NCI-H2196 treated with DMSO at 0.1 percent for 48 hours (cell line): ENCODE measurements at regions not wholly inside any gene's neighbourhood (a gene's known extent, or its start where the extent isn't known, plus 50 kb on each side); places are given as distances from the start of the nearest gene placed in this dataset.

Experiments used
- DNase-seq: peaks from one replicate; lab custom pipeline; 2025; ENCODE audit not compliant: unreplicated experiment; lab: John Stamatoyannopoulos, UW

DNA sequence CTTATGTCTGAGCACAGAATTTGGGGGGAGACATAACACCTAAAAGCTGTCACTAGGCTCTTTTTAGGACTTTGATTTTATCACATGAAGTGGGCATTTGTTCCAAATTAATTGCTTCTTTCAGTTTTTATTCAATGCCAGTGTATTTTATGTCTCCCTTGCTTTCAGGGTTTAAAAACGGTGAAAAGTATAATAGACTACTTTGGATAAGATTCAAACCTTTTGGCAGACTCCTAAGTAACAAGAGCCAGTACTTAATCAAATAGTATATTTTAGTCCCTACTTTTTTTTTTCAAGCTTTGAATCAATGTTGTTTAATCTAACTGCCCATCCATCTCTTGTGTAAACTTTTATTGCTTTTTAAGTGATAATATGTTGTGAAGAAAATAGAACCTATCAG, 847.2 kb upstream of the DPPA4 start:
- no peak for DNase-seq

- no peak for DNase-seq
Observed at GRCh38 chr3:110193074-110193473, 855.7 kb upstream of the DPPA4 start.

DNA sequence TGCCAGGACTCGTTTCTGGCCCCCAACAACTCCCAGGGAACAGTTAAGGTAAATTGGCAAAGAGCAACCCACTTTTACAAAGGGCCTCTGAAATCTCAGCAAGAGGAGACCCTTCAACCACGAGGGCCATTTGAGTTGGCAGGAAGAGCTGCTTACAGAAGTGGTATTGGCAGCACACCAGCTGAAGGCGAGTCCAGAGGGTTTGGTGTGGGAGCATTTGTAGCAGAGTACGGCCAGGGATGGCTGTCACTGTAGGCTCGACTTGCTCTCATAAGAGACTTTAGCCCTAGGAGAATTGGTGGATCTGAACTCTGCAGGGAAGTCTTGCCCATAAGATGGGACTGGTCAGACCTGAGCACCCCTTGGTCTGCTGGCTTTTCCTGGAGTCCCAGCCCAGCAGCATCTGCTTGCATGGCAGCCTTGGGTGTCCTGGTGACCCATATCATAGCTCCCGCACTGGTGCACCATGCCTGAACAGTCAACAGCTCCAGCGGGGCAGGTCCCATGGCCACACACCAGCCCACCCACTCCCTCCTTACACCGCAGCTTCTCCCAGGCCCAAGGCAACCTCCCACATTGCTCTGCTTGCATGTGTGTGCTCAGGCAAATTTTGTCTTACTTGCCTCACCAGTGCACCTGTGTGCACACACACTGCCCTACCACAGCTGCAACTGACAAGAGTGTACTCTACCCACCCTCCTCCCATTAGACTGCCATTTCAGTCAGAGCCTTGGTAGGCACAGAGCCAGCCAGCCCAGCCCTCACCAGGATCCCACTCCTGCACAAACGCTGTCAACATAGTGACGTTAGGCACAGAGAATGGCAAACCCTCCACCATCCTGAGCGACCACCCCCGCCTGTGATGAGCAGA, 861.6 kb upstream of the DPPA4 start:
- no peak for DNase-seq

GRCh38 chr3:110199588-110199943, 862.2 kb upstream of the DPPA4 start:
- no peak for DNase-seq

- no peak for DNase-seq
Observed at GRCh38 chr3:110210086-110210660, 861.4 kb upstream of the NECTIN3 start.

DNA sequence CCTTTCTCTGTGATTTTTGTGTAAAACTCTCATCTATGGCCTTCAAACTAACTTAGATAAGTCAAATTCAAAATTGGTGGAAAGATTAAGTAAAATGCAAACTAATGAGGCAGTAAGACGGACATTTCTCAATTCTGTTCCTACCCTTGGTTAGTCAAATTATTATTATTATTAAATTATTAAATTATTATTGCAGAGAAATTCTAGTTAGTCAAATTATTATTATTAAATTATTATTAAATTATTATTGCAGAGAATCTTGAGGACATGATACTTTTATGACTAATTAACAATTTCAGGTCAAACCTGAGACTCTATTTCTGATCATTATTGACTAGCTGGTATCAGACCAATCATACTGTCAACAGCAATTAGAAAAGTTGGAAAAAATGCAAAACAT, 845.0 kb upstream of the NECTIN3 start:
- DNase-seq, result no peak

GRCh38 chr3:110227991-110228390, 843.6 kb upstream of the NECTIN3 start:
- DNase-seq, result no peak

- no peak for DNase-seq
Observed at GRCh38 chr3:110234831-110235230, 836.8 kb upstream of the NECTIN3 start.

DNA sequence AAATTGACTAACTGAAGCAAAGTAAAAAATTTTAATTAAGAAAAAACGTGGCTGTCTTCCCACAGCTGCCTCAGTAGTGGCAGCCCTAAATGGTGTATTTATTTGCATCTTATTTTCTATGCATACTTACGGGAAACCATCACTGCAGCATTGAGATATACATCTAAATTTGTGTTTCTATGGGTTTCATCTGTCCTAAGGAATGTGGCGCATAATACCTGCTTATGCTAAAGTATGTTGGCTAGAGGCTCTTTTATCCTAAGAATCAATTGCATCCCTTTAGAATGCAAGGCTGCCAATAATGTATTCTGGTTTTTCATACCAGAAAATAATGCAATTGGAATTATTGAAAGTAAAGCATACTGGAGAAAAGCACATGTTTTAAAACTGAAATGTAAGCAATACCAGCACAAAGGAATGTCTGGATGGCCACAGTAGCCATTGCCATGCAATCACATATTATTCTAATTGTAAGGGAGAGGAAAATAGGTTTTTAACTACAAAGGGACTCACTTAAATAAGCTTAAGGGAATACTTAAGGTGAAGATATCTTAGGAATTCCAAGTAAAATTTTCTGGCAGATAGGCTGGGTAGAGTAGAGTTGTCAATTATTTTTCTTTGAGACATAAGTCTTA, 834.5 kb upstream of the NECTIN3 start:
- no peak for DNase-seq

- no peak for DNase-seq
Observed at GRCh38 chr3:110243081-110243480, 828.5 kb upstream of the NECTIN3 start.

GRCh38 chr3:110246796-110247376, 824.7 kb upstream of the NECTIN3 start:
- DNase-seq, result no peak

DNA sequence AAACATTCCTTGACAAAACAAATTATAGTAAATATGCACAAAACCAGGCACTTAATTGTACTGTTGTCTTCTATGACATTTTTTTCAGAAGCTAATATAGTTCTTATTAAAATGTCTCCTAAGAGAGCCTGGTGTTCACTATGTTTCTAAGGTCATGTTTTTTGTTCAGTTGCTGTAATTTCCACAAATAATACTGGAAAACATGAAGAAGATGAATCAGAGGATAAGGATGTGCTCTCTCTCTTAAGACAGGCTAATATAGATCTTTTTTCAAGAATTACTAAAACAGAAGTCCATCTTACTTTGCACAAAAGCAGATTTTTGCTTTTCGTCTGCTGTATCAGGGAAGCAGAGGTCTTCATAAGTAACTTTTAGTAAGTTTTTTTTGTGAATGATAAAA, 823.0 kb upstream of the NECTIN3 start:
- no peak for DNase-seq

DNA sequence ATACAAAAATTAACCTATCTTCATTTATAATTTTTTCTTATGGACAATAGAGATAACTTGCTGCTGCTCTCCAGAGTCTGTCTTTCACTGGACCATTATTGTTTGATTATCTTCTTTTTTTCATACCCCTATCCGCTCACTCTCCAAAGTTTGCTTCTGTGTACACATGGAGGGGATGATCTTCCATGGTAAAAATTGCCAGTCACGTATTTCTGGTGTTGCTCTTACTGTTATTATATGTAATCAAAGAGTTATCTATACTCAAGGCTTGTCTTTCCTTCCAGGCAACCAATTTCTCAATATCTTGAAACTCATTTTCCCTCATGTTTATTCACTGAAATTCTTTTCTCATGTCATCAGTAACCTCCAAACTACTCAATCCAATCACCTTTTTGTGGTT, 817.8 kb upstream of the NECTIN3 start:
- DNase-seq, result no peak

- no peak for DNase-seq
Observed at GRCh38 chr3:110254591-110254990, 817.0 kb upstream of the NECTIN3 start.

- DNase-seq, result no peak
Observed at GRCh38 chr3:110261141-110261540, 810.5 kb upstream of the NECTIN3 start.

DNA sequence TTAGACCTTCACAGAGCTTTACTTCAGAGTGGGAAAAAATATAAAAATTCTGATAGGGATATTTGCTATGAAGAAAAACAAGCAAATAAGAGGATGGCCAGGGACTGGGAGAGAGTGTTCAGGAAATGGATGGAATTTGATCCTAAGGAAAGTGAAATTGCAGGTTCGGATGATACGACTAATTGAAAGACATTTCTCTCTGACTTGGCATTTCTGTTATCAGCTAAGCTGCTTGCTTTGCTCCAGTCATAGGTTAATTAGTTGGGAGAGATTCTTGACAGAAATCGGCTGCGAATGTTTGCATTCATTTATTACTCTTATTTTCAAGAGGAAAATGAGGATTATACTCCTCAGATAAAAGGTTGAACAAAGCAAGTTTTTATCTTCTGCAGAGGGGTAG, 808.7 kb upstream of the NECTIN3 start:
- DNase-seq, result no peak

DNA sequence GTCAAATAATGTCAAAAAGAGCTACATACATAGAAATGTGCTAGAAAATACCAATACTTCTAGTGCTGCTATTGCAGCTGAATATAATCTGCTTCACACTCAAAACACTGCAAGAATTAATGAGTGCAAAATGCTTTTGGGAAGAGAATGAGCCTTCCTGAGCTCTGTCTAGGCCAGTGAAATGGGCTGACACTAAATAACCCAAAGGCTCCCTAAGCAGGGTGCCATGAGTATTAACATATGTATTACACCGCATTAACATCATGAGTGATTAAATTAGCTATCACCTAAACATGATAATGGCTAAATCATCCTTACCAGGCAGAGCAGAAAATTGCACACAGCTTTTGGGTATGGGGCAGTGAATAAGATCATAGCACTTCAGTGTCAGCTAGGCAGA, 806.3 kb upstream of the NECTIN3 start:
- no peak for DNase-seq

- DNase-seq, result no peak
Observed at GRCh38 chr3:110267304-110267845, 804.2 kb upstream of the NECTIN3 start.

- DNase-seq, result no peak
Observed at GRCh38 chr3:110272525-110272924, 799.1 kb upstream of the NECTIN3 start.

DNA sequence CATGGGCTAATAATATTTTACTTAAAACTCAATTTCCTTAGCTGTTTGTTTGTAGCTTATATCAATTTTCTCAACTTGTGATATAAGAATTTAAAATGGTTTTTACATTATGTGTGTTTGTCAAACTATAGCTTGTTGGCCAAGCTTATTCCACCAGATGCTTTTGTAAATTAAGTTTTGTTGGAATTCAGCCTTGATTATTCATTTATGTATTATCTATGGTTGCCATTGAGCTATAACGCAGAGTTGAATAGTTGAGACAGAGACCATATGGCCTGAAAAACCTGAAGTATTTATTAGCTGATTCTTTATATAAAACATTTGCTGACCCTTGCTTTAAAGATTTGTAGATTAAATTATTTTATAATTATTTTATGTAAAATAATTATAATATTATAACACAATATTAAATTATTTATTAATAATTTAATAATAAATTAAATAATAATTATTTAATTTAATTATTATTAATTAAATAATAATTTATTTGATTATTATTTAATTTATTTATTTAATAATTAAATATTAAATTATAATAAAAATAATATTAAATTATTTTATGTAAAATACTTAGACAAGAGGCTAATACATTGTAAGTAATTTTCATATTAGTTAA, 779.6 kb upstream of the NECTIN3 start:
- no peak for DNase-seq

- DNase-seq, result no peak
Observed at GRCh38 chr3:110293660-110294059, 778.0 kb upstream of the NECTIN3 start.
